Endothelial cell (in vitro differentiated cells): ENCODE measurements at regions not wholly inside any gene's neighbourhood (a gene's known extent, or its start where the extent isn't known, plus 50 kb on each side); places are given as distances from the start of the nearest gene placed in this dataset.

ENCODE experiments used
- DNase-seq: peaks from one replicate; pipeline ENCODE4 v3.0.0; 2021; ENCODE audit warnings: low spot score
- H3K27ac Mint-ChIP-seq: one replicate; pipeline ENCODE4 v1.8.0; 2021; ENCODE audit warnings: mixed read lengths, inconsistent platforms; ENCODE audit not compliant: unreplicated experiment
- H3K27me3 Mint-ChIP-seq: one replicate; pipeline ENCODE4 v1.8.0; 2021; ENCODE audit warnings: mild to moderate bottlenecking, moderate library complexity, mixed read lengths, inconsistent platforms; ENCODE audit not compliant: unreplicated experiment
- H3K36me3 Mint-ChIP-seq: one replicate; pipeline ENCODE4 v1.8.0; 2021; ENCODE audit warnings: mild to moderate bottlenecking, low read depth, mixed read lengths, inconsistent platforms; ENCODE audit not compliant: unreplicated experiment
- H3K4me1 Mint-ChIP-seq: one replicate; pipeline ENCODE4 v1.8.0; 2021; ENCODE audit warnings: mild to moderate bottlenecking, mixed read lengths, inconsistent platforms; ENCODE audit not compliant: unreplicated experiment
- H3K4me3 Mint-ChIP-seq: one replicate; pipeline ENCODE4 v1.8.0; 2021; ENCODE audit warnings: mild to moderate bottlenecking, mixed read lengths, inconsistent platforms; ENCODE audit not compliant: unreplicated experiment
- H3K9me3 Mint-ChIP-seq: one replicate; pipeline ENCODE4 v1.8.0; 2021; ENCODE audit warnings: mixed read lengths, inconsistent platforms; ENCODE audit not compliant: unreplicated experiment
- TF ChIP-seq, protein P1 (sequence below): fragments of 200-600 bp; sonication (generic); IDR thresholded peaks from one replicate; pipeline ENCODE4 v1.5.0; 2021; ENCODE audit warnings: antibody characterized with exemption; ENCODE audit not compliant: unreplicated experiment

DNA sequence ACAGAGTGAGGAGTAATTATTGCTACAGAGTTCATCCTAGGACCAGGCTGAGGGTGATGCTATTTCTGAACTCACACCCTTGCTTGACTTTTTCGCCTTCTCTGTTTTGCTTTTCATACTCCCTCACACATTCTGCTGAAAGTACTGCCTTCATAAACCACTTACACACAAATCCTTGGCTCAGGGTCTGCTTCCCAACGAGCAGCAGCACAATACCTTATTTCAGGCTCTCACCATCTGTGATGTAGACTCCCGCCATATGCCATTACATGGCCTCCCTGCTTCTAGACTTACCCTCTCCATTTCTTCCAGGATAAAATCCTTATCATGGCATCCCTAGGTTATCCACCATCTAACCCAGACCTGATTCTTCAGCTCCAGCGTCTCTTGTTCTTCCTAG is 321.3 kb upstream of the SPTLC3 start:
- no peaks in the 10 kb centered on the region for H3K36me3 Mint-ChIP-seq
- H3K9me3 Mint-ChIP-seq, result no peaks in the 10 kb centered on the region
- no peak for DNase-seq
- TF ChIP-seq, protein P1, sequence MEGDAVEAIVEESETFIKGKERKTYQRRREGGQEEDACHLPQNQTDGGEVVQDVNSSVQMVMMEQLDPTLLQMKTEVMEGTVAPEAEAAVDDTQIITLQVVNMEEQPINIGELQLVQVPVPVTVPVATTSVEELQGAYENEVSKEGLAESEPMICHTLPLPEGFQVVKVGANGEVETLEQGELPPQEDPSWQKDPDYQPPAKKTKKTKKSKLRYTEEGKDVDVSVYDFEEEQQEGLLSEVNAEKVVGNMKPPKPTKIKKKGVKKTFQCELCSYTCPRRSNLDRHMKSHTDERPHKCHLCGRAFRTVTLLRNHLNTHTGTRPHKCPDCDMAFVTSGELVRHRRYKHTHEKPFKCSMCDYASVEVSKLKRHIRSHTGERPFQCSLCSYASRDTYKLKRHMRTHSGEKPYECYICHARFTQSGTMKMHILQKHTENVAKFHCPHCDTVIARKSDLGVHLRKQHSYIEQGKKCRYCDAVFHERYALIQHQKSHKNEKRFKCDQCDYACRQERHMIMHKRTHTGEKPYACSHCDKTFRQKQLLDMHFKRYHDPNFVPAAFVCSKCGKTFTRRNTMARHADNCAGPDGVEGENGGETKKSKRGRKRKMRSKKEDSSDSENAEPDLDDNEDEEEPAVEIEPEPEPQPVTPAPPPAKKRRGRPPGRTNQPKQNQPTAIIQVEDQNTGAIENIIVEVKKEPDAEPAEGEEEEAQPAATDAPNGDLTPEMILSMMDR, result no peak
- no peak overlapping the region for H3K27ac Mint-ChIP-seq
- no peak overlapping the region for H3K4me3 Mint-ChIP-seq
- no peaks in the 10 kb centered on the region for H3K27me3 Mint-ChIP-seq
- H3K4me1 Mint-ChIP-seq, result no peaks in the 10 kb centered on the region

DNA sequence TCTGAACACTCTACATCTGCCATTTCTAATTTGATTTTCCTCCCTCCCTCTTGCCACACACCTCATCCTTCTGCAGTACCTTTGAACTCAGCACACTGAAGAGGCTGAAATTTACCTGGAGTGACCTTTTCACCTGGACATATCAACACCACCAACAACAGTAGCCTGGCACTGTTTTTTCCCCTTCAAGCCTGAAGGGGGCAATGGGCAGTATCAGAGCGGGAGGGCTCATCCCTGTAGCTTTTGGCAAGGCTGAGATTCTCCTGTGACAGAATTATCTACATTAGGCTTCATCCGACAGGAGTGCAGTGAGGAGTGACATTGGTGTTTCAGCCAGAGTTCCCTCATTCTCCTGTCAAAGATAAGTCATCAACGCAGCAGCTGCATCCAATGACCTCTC is 312.8 kb upstream of the SPTLC3 start:
- no peak for DNase-seq
- TF ChIP-seq, protein P1, result no peak
- no peaks in the 10 kb centered on the region for H3K36me3 Mint-ChIP-seq
- no peaks in the 10 kb centered on the region for H3K27me3 Mint-ChIP-seq
- no peaks in the 10 kb centered on the region for H3K4me1 Mint-ChIP-seq
- H3K9me3 Mint-ChIP-seq, result no peaks in the 10 kb centered on the region
- no peak overlapping the region for H3K27ac Mint-ChIP-seq
- H3K4me3 Mint-ChIP-seq, result no peak overlapping the region

DNA sequence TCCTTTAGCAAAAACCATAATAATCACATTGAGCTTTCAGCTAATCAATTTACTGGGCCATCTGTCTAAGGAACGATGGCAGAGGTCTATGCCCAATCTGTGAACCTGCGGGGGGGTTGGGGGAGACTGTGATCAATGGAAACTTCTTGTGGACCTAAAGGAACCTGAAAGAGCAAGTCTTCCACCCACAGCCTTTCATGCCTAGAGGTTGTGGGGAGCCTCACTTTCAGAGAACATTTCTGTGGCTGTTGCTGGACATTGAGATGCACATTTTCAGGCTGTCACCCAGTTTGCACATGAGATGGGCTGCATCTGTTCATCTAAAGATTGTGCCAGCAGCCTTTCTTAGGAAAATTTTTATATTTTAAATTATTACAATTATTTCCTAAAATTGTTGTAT is 310.0 kb upstream of the SPTLC3 start:
- Mint-ChIP-seq H3K27me3 (no peaks in the 10 kb centered on the region), H3K4me1 (no peaks in the 10 kb centered on the region), H3K9me3 (no peaks in the 10 kb centered on the region), H3K36me3 (no peaks in the 10 kb centered on the region), H3K4me3 (no peak overlapping the region), H3K27ac (no peak overlapping the region)
- DNase-seq, result no peak
- TF ChIP-seq, protein P1, result no peak

DNA sequence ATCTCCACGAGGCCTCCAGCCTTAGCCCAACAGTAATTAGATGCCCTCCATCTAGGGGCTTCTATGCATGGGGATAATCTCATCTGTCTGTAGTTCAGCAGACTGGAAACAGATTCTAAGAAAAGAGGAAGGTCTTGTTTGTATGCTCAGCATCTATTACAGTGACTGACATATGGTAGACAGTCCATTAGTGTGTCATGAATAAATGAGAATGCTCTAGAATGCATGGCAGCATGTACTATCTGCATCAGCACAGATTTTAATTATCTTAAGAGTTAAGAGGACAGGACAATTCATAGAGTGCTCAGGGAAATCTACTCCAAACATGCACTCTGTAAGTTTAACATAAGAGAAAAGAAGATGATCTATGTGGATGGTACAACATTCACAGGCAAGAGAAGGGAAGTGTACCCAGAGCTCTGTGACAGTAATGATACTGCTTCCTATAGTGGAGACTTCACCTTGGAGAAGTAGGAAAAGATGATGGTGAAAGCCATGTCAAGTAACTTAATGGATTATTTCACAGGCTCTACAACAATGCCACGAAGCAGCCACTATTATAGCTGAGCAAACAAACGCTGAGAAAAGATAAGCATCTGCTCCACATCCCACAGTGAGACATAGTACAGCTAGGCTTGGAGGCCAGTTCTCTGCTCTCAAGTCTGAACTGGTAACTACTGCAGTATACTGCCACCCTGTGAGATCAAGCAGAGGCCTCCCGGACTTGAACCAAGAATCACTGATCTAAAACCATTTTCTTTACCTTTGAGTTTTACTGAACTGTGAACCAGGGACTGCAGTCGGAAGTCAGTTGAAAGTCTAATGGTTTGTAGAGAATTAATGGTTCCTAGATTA is 309.2 kb upstream of the SPTLC3 start:
- H3K36me3 Mint-ChIP-seq, result no peaks in the 10 kb centered on the region
- H3K27me3 Mint-ChIP-seq, result no peaks in the 10 kb centered on the region
- no peak for DNase-seq
- no peaks in the 10 kb centered on the region for H3K9me3 Mint-ChIP-seq
- TF ChIP-seq, protein P1, result no peak
- H3K4me3 Mint-ChIP-seq, result no peak overlapping the region
- H3K27ac Mint-ChIP-seq, result no peak overlapping the region
- H3K4me1 Mint-ChIP-seq, result no peaks in the 10 kb centered on the region

DNA sequence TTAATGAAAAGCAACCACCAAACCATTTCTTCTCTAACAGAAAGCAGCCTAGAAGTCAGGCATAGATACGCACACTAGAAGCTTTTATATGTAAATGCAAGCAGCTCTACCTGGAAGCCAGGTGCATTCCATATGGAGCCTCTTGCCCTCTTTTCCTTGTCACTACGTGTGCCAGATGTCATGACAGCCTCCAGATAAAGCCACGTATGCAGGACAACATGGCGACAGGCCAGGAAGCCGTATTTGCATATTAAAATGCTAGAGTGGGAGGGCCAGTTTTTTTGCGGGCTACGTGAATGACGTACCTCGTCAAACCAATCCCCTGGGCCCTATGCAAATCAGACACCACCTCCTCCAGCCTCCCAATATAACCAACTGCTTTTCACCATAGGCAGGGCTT is 308.1 kb upstream of the SPTLC3 start:
- Mint-ChIP-seq H3K4me3 (no peak overlapping the region), H3K36me3 (no peaks in the 10 kb centered on the region), H3K9me3 (no peaks in the 10 kb centered on the region), H3K27ac (no peak overlapping the region), H3K27me3 (no peaks in the 10 kb centered on the region), H3K4me1 (no peaks in the 10 kb centered on the region)
- TF ChIP-seq, protein P1, result no peak
- no peak for DNase-seq
